Lower leg skin (tissue), 3 donors: ENCODE measurements at regions not wholly inside any gene's neighbourhood (a gene's known extent, or its start where the extent isn't known, plus 50 kb on each side); places are given as distances from the start of the nearest gene placed in this dataset.

Experiments used
- CTCF ChIP-seq, 3 donors: fragments of 450-650 bp; IDR thresholded peaks; one replicate each; pipeline ENCODE4 v1.5.1; 2016; ENCODE audit warnings: antibody characterized with exemption in 3 of 3, mild to moderate bottlenecking in 3 of 3, moderate library complexity in 2 of 3
- POLR2A ChIP-seq, 2 donors: fragments of 450-650 bp; IDR thresholded peaks; one replicate each; pipeline ENCODE4 v1.6.1; 2016 to 2017; ENCODE audit warnings: antibody characterized with exemption in 2 of 2, mild to moderate bottlenecking in 1 of 2, moderate library complexity in 1 of 2

- TF ChIP-seq CTCF (IDR thresholded peaks at IDR 0.05), result no peak
- no peak for TF ChIP-seq POLR2A (IDR thresholded peaks at IDR 0.05)
Observed at GRCh38 chr19:5262721-5263120, 77.9 kb downstream of the PTPRS start.
